Testis (tissue), 2 donors: ENCODE measurements at regions not wholly inside any gene's neighbourhood (a gene's known extent, or its start where the extent isn't known, plus 50 kb on each side); places are given as distances from the start of the nearest gene placed in this dataset.

Source experiments
- DNase-seq: peaks from one replicate; pipeline ENCODE4 v3.0.0-alpha.2; 2019
- H3K27ac ChIP-seq, 2 donors: fragments of 200-600 bp; sonication (generic); one replicate each; pipeline ENCODE4 v1.5.1; 2019
- H3K27me3 ChIP-seq: fragments of 200-600 bp; sonication (generic); one replicate; pipeline ENCODE4 v1.5.1; 2019
- H3K36me3 ChIP-seq: fragments of 200-600 bp; sonication (generic); one replicate; pipeline ENCODE4 v1.5.1; 2017; ENCODE audit warnings: low read depth; ENCODE audit errors: missing control alignments
- H3K4me1 ChIP-seq: fragments of 200-600 bp; sonication (generic); one replicate; pipeline ENCODE4 v1.5.1; 2019
- H3K4me3 ChIP-seq, 2 donors: fragments of 200-600 bp; sonication (generic); one replicate each; pipeline ENCODE4 v1.5.1; 2017 to 2019
- H3K9me3 ChIP-seq: fragments of 200-600 bp; sonication (generic); one replicate; pipeline ENCODE4 v1.5.1; 2017
- POLR2A ChIP-seq: fragments of 450-650 bp; IDR thresholded peaks from one replicate; pipeline ENCODE4 v1.6.1; 2017; ENCODE audit warnings: antibody characterized with exemption, mild to moderate bottlenecking, moderate library complexity
- WGBS, 2 donors: methylation state at CpG; one replicate each; pipeline ENCODE4 v1.1.5; 2018; 5-methylcytosine and 5-hydroxymethylcytosine counted together
- intact Hi-C: fragments of 100-400 bp; cut with DNase I; formaldehyde crosslinking; loops from one replicate; pipeline ENCODE4 v1.15.1; 2023; ENCODE audit warnings: low total_unique reads
- TF ChIP-seq, protein P1 (sequence below), 3 experiments: fragments of 450-650 bp in 2 of 3; fragments of 200-600 bp in 1 of 3; sonication (generic) in 1 of 3; IDR thresholded peaks; one replicate each; pipeline ENCODE4 v1.5.1; 2016 to 2019; ENCODE audit warnings: antibody characterized with exemption in 3 of 3, mild to moderate bottlenecking in 2 of 3, moderate library complexity in 1 of 3

DNA sequence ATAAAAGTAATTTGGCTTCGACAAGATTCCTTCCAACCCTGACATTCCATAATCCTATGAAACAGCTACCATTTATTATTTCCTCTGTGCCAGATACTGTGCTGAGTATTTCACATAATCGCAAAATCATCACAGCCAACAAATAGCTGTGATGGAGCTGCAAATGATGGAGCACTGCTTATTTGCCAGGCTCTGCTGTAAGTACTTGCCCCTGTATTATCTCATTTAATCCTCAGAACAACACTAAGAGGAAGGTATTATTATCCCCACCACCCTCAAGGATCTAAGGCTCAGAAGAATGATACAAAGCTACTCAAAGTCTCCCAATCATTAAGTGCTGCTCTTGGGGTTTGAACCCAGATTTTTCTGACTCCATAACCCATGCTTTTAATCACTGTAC is 145.5 kb downstream of the CCDC34 start:
- Histone ChIP-seq H3K27me3 (no peaks in the 10 kb centered on the region), H3K4me3 (no peak overlapping the region), H3K36me3 (no peaks in the 10 kb centered on the region), H3K4me1 (peaks cover 24% of the 10 kb centered on the region), H3K9me3 (no peaks in the 10 kb centered on the region), H3K27ac (no peak overlapping the region)
- no peak for TF ChIP-seq POLR2A
- TF ChIP-seq, protein P1, sequence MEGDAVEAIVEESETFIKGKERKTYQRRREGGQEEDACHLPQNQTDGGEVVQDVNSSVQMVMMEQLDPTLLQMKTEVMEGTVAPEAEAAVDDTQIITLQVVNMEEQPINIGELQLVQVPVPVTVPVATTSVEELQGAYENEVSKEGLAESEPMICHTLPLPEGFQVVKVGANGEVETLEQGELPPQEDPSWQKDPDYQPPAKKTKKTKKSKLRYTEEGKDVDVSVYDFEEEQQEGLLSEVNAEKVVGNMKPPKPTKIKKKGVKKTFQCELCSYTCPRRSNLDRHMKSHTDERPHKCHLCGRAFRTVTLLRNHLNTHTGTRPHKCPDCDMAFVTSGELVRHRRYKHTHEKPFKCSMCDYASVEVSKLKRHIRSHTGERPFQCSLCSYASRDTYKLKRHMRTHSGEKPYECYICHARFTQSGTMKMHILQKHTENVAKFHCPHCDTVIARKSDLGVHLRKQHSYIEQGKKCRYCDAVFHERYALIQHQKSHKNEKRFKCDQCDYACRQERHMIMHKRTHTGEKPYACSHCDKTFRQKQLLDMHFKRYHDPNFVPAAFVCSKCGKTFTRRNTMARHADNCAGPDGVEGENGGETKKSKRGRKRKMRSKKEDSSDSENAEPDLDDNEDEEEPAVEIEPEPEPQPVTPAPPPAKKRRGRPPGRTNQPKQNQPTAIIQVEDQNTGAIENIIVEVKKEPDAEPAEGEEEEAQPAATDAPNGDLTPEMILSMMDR (IDR thresholded peaks at IDR 0.05) = no peak
- intact Hi-C loops = no loop called here
- 69 to 87% methylated on average over 2 of the region's 2 CpGs for WGBS, 2 donors
- no peak for DNase-seq

DNA sequence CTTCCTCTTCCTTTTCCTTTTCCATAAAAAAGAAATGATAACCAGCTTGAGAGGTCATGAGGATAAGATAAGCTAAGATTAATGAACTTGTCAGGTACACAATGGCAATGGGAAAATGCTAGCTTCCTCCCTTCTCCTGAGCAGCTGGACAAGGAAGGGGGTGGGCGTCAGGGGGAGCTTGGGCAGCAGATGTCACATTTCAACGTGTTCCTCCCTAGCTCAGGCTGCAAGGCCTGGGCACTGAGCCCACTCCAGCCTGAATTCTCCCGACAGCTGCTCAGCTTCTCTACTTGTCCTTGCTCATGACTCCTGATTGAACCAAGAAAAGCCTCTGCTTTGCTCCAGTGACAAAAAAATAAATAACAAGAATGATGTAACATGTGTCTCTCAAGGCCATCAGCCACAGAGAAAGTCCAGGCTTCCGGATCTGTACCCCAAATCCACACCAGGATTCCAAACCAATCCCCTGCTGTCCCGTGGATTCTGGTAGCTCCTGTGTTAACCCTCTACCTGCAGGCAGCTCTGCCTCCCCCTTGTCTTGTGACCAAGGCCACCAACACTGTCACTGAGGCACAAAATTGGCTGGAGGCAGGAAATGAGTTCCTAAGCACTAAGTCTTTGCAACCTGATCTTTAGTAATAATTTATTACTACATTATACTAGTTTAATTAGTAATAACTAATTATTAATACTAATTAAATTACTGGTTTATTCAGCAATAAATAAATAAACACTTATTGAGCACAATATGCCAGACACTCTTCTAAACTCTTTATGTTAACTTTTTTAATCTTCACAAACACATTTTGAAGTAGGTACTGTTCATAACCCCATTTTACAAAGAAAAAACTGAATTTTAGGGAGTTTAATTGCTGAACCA is 146.5 kb downstream of the CCDC34 start:
- H3K27ac ChIP-seq = peak overlapping the region in 1 of 2 donors; percentile 20
- WGBS, 2 donors = 9 to 42% methylated on average over 3 to 5 of the region's 5 CpGs

DNA sequence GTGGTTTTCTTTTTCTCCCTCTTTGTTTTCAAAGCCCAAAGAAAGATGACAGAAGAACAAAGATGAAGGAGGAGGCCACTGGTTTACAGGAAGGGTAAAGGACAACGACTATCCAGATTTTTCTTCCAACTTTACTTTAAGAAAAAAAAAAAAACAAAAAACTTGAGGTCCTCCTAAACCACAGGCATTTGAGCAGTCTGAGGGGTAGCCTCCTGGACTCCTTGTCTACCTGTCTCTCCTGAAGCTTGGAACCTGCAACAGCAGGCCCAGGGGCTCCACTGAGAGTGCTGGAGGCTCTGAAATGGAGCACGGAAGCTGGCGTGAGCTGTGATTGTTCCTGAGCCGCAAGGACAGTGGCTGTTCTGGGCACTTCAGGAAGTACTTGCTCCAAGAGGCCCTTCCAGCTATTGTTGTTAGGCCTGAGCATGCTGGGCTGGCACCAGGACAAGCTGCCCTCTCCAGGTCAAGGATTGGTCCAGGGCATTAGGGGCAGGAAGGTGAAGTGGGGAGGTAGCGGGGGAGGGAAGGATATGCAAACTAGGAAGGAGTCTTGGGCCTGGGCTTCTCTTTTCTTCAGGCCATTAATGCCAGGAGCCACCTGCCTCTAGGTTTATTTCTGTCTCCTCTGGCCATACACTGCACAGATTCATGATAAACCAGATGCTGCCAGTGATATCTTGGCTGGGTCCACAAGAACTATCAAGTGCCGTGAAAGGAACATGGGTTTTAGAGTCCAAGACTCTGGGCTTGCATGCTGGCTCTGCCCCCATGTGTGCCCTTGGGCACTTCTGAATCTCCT is 147.3 kb downstream of the CCDC34 start:
- Histone ChIP-seq H3K4me3 (no peak overlapping the region), H3K4me1 (peaks cover 24% of the 10 kb centered on the region), H3K27me3 (no peaks in the 10 kb centered on the region), H3K9me3 (no peaks in the 10 kb centered on the region), H3K36me3 (no peaks in the 10 kb centered on the region), H3K27ac (peak overlapping the region in 1 of 2 donors; percentile 20)
- intact Hi-C loops = no loop called here
- no peak for DNase-seq
- 63 to 67% methylated on average over 6 of the region's 6 CpGs for WGBS, 2 donors
- TF ChIP-seq POLR2A = no peak
- TF ChIP-seq, protein P1 (IDR thresholded peaks at IDR 0.05) = no peak

More for the DNA sequence above, 146.5 kb downstream of the CCDC34 start:
- intact Hi-C loops = no loop called here
- peaks cover 24% of the 10 kb centered on the region for H3K4me1 ChIP-seq
- H3K36me3 ChIP-seq = no peaks in the 10 kb centered on the region
- H3K9me3 ChIP-seq = no peaks in the 10 kb centered on the region
- H3K27me3 ChIP-seq = no peaks in the 10 kb centered on the region
- no peak overlapping the region for H3K4me3 ChIP-seq
- TF ChIP-seq, protein P1 (IDR thresholded peaks at IDR 0.05) = no peak
- TF ChIP-seq POLR2A = no peak
- DNase-seq = peak; percentile 75

DNA sequence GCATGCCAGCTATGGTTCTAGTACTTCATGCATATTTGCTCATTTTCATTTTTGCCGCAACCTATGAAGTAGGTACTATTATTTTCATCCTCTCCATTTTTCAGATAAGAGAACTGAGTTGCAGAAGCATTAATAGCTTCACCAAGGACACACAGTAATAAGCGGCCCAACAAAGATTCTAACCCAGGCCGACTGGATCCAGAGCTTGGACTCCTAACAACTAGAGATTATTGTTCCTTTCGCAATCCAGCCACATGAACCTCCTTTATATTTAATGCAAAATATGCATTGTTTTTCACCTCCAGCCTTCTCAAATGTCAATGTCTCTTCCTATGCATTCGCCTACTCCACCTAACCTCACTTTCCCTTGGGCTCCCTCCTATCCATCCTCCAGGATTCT is 148.3 kb downstream of the CCDC34 start:
- no peak for DNase-seq
- H3K27me3 ChIP-seq = no peaks in the 10 kb centered on the region
- TF ChIP-seq POLR2A = no peak
- TF ChIP-seq, protein P1 (IDR thresholded peaks at IDR 0.05) = no peak
- H3K36me3 ChIP-seq = no peaks in the 10 kb centered on the region
- no peaks in the 10 kb centered on the region for H3K9me3 ChIP-seq
- H3K4me1 ChIP-seq = peaks cover 24% of the 10 kb centered on the region
- H3K27ac ChIP-seq = no peak overlapping the region
- 62 to 70% methylated on average over 5 of the region's 5 CpGs for WGBS, 2 donors
- no peak overlapping the region for H3K4me3 ChIP-seq
- intact Hi-C loops = no loop called here
